DMS114 treated with DMSO at 0.1 percent for 48 hours (cell line): ENCODE measurements at regions not wholly inside any gene's neighbourhood (a gene's known extent, or its start where the extent isn't known, plus 50 kb on each side); places are given as distances from the start of the nearest gene placed in this dataset.

ENCODE experiments used
- DNase-seq: peaks from one replicate; lab custom pipeline; 2025; ENCODE audit not compliant: unreplicated experiment; lab: John Stamatoyannopoulos, UW

DNA sequence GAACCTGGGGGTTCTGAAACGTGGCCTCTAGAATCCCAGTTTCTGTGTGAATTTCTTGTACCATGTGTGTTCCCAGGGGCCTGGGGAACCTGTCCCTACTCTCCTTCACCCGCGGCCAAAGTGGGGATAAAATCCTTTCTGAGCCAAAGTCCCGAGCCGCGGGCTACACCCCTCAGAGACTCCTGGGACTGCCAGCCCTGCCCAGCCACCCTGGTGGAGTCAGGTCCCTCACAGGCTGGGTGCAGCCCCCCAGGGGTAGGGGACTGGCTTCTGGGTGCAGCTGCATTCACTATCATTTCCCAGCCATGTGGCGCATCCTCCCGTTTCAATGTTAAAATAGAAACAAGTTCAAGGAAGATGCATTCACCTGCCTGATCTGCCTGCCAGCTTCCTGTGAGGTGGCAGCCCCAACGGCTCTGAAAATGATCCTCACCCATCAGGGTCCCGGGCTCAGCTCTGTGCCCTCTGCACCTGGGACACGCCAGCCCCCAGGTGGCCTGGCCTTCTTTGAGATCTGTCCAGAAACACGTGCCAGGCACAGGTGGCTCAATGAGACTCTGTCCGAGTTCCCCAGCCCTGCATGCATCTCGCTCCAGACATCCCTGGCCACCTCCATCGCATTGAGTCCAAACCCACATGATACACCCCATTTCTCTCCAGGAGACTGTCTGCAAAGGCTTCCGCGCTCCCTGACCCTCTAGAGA, 338.8 kb downstream of the CTTN start:
- DNase-seq, result no peak

DNA sequence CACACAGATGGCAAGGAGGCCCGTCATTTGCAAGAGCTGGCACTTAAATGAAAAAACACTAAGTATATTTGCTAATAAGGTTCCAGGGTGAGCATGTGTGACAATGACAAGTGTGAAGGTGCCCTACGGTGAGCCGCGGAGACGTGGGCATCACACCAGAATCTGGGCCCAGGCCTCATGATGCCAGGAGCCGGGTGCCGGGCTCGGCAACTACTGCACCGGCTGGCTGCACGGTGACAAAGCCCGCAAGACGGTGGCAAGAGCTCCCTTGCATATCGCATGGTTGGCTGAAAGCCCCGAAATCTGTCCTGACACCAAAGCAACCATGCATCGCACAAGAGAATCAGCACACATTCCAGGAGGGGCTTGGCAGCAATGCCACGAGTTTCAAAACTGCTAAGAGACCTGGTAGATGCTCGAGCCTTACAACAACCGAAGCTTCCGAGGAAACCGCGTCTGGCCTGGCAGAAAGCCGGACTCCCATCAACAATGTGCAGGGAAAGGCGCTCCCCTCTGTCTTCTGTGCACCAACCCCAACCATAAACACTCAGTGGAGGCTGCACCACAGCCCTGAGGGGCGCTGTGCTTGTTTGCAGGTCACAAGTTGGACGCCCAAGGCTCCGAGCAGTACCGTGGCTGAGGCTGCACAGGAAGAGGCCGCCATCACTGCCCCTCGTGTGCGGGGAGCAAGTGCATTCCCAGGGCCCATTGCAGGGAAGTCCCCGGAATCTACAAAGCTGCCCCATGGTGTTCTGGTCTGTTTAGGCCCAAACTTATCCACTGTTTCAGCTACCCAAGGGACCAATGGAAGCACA, 339.7 kb downstream of the CTTN start:
- no peak for DNase-seq

DNA sequence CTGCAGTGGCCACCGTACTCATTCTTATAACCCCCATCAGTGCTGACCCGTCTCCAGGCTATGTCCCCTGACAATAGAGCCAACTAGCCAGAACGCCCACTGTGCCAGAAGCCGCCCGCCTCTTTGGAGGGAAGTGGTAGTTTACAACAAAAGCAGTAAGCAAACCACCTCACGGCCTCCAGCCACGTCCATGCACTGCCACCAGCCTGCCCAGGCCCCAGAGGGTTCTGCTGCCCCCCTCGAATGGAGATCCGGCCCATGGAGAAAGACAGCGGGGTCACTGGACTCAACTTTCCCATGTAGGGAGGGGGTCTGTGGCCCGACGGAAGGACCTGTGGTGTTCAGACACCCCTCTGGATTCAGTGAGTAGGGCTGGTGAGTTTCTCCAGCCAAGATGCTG, 340.3 kb downstream of the CTTN start:
- DNase-seq, result no peak

DNA sequence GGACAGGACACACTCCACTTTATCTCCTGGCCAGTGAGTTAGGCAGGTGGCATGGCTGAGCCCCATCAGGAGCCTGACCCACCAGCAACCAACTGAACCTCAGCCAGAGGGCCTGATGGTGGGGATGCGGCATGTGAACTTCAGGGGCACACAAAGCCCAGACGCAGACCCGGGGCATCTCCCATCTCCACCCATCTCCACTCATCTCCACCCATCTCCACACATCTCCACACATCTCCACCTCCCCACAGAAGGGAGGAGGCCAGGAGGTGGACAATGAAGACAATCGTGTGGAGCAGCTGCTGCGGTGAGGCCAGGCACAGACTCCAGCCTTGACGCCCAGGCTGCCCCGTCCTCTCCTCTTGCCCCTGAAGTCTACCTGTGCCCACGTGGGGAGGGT, 340.8 kb downstream of the CTTN start:
- no peak for DNase-seq

DNA sequence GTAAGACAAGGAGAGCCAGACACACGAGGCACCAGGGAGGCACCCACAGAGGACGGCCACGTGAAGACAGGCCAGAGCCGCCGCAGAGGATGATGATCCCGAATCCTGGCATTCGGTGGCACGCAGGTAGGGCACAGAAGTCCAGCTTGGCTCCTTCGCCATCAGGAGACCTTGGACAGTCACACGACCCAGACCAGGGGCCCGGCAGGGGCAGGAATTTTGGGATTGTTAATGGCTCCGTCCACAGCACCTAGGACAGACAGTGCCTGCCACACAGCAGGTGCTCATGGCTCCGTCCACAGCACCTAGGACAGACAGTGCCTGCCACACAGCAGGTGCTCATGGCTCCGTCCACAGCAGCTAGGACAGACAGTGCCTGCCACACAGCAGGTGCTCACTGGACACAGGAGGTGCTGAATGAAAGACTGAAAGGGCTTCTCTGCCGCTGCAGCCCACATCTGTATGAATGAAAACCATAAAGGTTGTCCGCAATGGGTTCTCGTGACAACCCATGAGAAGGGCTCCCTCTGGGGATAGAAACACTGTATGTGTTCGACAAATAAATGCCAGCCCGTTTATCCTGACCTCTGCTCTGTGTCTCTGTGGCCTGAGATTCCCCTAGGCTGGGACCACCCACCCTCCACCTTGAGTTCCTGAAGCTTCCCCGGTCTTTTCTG, 341.6 kb downstream of the CTTN start:
- DNase-seq, result no peak

DNA sequence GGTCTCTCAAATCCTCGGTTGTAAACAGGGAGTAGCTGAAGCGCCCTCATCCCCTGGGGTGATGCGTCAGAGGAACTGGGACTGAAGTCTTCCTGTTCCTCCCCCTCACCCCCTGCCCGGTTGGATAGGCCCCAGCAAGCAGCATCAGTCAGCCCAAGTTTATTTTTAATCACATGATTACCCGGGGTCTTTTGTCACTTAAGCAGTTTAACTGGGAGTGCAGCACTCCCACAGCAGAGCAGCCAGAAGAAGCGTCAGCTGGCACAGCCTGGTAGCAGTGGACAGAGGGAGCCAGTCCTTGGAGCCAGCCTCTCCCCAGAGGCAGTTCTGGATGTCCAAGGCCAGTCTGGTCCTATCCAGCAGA, 342.1 kb downstream of the CTTN start:
- no peak for DNase-seq

DNA sequence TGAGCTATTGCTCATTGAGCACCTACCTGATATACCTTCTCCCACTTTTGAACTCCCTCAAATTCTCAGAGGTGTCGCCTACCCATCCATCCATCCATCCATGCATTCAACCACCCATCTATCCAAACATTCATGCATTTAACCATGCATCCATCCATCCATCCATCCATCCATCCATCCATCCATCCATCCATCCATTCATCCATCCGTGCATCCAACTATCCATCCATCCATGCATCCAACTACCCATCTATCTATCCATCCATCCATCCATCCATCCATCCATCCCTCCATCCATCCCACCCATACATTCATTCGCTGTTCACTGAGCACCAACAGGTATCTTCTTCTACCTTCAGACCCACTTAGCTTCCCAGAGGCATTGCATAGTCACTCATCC, 342.8 kb downstream of the CTTN start:
- no peak for DNase-seq

DNA sequence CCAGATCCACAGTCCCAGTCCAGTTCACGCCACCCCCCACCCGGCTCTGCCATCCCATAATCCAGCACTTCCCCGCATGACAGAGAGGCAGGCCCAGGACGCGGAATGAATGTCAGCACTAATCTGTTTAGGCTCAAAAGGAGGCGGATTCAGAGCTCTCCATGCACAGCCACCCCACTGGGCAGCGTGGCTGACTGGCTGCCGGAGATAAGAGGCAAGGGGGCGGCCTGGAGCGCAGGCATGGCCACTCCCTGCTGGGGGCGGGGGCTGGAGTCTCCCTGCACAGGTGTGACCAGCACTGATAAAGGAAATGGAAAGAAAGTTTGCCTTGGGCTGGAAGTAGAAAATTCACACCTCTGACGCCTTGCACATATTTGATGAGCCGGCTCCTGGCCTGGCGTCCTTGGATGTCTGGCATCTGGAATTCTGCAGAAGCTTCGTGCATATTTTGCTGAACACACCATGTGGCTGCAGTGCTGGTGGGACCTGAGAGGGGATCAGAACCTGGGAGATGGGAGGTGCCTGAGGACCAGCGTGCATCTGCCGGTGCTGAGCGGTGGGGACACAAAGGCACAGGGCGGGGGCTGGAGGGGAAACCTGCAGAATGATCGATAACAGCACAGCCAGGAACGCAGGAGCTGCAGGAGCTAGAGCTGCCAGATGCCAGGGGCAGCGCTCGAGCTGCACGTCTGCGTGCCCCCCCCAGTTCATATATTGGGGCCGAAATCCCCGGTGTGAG, 344.4 kb downstream of the CTTN start:
- DNase-seq, result no peak

DNA sequence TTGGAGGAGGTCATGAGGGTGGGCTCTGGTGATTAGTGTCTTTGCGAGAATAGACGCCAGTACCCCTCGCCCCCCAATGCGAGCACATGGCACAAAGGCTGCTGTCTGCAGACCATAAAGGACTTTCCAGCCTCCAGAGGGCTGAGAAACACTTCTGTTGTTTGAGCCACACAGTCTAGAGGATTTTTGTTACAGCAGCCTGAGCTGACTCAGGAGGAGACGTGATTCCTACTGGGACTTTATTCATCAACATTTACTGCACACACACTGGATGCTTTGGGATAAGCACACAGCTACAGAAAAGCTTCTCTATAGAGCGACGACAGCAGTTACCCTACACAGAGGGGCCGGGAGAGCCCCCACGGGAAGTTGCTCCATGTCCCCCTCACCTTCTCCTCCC, 345.0 kb downstream of the CTTN start:
- DNase-seq, result no peak

DNA sequence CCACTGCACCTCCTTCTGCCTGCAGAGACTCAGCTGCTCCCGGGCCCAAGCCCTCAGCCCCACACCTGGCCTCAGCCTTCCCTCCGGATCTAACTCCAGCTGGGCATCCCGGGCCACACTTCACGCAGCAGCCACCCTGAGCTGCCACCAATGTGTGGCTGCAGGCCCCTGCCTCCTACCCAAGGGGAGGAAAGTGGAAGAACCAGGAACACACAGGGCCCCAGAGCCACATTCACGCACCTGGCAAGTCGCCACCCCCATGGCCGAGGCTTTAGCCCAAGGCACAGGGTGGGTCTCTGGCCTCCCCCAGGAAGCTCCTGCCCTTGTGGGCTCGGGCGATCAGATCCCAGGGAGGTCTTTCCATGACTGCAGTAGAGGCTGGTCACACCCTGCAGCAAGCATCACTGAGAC, 345.6 kb downstream of the CTTN start:
- DNase-seq, result no peak

DNA sequence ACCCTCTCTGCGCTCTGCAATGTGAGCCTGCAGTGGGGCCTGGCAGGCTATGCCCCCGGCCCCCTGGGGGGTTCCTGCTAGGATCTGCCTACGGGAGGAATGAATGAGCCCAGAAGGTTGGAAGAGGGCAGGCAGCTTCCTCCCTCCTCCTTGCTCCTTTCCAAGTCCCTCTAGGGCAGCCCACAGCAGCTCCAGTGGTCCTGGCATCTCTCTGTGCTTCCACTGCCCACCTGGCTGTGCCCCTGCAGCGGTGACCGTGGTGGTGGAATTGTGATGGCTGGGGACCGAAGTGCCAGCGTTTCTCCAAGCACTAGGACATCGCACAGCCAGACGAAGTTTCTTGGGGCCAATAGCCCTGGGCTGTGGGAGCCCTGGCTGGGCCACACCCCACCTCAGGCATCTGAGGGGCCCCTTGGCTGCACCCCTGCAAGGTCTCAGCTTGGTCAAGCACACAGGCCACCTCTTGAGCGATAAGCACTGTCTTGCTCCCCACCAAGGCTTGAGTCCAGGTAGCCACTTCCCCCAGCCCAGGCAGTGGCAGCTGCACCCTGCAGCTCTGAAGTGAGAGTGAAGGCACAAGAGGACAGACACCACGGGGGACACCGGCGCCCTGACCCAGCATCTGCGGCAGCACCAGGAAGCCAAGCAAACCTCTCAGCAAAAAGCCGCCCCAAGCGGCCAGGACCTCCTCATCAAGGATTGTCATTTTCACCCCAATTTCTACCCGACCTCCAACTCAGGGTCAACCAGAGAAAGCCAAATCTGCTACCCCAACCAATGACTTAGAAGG, 346.3 kb downstream of the CTTN start:
- no peak for DNase-seq

DNA sequence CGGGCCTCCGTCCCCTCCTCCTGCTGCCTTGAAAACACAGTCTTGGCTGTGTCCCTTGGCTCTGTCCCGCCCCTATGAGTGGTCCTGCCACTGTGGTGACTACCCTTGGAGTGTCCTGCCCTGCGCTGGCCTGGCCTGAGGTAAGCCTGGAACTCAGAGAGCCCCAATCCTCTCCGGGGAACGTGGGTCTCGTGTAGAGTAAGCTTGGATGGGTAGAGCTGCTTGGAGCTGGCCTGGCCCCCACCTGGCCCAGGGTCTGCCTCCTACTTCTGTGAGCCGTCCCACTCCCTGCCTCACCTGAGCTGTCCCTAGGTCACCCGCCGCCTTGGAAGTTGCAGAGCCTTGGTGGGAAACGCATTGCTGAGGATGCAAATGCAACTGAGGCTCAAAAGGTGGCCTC, 347.1 kb downstream of the CTTN start:
- DNase-seq, result no peak

DNA sequence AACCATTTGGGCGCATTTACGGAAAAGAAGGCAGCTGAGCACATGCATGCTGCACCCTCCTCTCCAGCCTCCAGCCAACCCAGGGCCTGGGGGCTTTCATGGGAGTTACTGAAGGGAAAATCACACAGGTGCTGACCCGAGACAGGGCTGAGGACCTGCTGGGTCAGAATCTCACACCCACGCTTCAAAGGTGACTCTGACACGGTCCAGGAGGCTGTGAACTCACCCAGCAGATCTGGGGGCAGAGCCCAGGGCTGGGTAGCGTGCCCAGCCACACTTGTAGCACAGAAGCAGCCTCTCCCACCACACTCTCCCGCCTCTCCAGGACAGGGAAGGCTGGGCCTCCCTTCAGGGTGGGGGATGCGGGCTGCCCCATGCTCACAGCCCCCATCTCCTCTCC, 347.6 kb downstream of the CTTN start:
- DNase-seq, result no peak

DNA sequence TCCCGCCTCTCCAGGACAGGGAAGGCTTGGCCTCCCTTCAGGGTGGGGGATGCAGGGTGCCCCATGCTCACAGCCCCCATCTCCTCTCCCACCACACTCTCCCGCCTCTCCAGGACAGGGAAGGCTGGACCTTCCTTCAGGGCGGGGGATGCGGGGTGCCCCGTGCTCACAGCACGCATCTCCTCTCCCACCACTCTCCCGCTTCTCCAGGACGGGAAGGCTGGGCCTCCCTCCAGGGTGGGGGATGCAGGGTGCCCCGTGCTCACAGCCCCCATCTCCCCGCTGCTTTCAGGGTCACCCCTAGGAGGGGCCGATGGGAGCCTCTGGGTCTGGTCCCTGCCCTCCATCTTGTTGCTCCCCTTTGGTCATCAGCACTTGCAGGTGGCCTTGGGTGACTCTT, 348.0 kb downstream of the CTTN start:
- no peak for DNase-seq

DNA sequence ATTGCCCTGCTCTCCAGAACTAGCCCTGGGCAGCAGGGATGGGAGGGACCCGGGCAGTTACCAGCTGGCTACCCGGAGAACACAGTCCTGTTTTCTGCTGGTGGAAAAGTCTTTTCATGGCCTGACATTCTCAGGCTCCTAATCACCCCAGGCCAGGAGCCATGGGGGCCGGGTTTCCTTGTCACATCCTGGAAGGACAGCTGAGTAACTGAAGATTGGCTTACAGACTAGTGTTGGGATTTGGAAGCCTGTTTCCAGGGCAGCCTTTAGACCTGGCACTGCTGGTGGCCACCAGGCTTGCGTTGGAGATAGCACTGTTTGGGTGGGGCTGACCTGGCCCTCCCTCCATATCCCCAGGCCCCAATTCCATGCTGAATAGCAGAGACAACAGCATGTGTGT, 349.0 kb downstream of the CTTN start:
- no peak for DNase-seq

DNA sequence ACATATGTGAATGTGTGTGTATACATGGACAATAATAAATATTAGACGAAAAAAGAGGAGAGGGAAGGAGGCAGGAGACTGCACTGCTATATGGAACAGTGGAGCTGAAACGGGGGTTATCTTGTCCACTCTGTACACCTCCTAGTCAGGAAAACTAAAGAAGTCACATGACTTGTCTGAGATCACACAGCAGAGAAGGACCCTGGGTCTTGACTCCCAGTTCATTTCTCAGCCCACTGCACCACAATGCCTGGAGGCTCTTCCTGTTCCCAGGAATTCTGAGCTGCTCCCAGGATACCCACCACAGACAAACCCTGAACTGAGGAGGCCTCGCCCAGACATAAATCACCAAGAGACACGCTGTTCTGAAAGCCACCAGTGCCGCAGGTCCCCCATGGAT, 349.6 kb downstream of the CTTN start:
- no peak for DNase-seq

DNA sequence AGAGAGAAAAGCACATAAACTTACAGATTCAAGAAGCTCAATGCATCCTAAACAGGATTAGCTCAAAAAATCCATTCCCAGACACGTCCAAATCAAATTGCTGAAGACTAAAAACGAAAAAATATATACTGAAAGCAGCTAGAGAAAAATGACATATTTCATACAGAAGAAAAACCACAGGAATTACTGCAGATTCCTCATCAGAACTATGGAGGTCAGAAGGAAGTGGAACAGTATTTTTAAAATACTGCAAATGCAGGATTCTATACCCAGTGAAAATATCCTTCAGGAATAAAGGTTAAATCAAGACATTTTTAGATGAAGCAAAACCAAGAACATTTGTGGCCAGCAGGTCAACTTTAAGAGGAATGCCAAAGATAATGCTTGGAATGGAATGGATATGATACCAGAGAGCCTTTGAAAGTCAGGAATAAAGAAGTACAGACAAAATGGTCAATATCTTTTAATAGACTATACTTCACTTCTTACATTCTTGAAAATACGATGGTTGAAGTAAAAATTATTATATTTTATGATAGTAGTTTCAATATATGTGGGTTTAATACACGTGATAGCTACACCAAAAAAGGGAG, 352.9 kb downstream of the CTTN start:
- no peak for DNase-seq

DNA sequence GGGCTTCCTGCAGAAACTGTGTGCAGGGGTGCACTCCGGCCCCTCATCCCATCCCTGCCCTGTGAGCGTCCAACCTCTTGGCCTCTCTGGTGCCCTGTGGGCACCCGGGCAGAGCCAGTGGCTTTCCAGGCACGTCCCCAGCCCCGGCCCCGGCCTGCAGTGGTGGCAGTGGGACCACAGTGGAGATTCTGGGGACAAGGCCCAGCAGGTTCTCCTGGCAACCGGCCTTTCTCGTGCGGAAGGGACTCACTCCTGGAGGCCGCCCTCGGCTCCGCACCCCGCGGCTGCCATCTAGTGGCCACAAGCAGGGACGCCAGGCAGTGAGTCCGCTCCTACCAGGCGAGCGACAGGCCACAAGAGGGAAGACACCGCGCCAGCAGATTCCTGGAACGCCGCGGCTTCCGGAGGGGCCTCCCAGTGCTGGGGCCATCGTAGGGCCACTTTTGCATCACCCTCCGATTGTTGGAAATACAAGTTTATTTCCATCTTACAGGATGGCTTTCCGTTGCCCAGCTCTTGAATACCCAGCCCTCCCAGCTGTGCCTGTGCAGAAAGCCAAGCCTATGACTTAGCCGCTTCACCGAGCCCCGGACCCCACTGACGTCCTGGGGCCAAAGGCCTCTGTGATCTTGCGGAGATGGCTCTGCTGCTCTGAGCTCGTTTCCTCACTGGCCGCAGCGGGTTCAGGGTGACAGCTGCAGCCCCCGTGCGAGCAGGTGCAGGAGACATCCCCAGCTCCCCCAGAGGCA, 357.3 kb downstream of the CTTN start:
- DNase-seq, result peak; percentile 12

DNA sequence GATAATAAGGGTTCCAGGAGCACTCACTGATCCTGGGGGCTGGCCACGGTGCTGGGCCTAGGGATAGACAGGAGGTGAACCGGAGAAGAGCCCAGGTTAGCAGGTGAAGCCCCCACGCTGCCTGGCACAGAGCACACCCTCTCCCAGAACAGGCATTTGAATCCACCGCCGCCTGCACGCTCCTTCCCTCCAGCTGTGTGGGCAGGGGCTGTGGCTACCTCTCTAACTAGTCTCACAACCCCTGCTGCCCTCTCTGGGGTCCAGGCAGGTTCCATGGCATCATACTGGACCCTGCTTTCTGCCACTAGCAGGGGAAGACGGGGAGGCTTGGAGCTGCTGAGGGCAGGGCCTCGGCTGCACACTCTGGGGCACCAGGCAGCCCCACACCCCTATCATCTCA, 358.0 kb downstream of the CTTN start:
- no peak for DNase-seq

DNA sequence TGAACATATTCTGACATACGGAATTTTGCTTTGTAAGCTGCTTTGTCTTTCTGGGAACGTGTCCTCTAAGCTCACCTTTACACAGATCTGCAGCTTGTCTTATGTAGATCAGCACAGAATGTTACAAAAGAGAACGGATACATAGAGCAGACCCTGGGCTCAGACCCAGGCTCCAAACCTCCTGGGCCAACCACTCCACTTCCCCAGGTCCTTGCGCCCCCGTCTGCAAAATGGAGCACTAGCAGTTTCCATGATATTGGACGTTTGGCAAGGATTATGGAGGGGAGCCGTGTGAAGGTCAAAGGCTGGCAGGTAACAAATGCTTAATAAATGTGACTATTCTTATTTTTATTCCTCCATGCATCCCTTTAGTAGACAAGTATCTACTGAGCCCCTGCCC, 358.4 kb downstream of the CTTN start:
- DNase-seq, result no peak
